ENCODE measurements at regions not wholly inside any gene's neighbourhood (a gene's known extent, or its start where the extent isn't known, plus 50 kb on each side); places are given as distances from the start of the nearest gene placed in this dataset.

GRCh38 chr3:161682715-161683114, 186.1 kb downstream of the OTOL1 start:
- H3K4me3 ChIP-seq (ENCODE audit: low read depth, low read length), result no peak overlapping the region
- no peak for TF ChIP-seq CTCF (IDR thresholded peaks at IDR 0.05; ENCODE audit: control insufficient read depth, extremely low read depth, insufficient read depth)
- DNase-seq (ENCODE audit: low read depth), result no peak

GRCh38 chr3:161689584-161690298, 193.1 kb downstream of the OTOL1 start:
- no peak for DNase-seq (ENCODE audit: low read depth)
- TF ChIP-seq CTCF (IDR thresholded peaks at IDR 0.05; ENCODE audit: control insufficient read depth, extremely low read depth, insufficient read depth), result no peak
- H3K4me3 ChIP-seq (ENCODE audit: low read depth, low read length), result no peak overlapping the region

GRCh38 chr3:161690299-161690620, 193.7 kb downstream of the OTOL1 start:
- no peak for TF ChIP-seq CTCF (IDR thresholded peaks at IDR 0.05; ENCODE audit: control insufficient read depth, extremely low read depth, insufficient read depth)
- no peak overlapping the region for H3K4me3 ChIP-seq (ENCODE audit: low read depth, low read length)
- no peak for DNase-seq (ENCODE audit: low read depth)

- no peak for TF ChIP-seq CTCF (IDR thresholded peaks at IDR 0.05; ENCODE audit: control insufficient read depth, extremely low read depth, insufficient read depth)
- no peak for DNase-seq (ENCODE audit: low read depth)
- H3K4me3 ChIP-seq (ENCODE audit: low read depth, low read length), result no peak overlapping the region
Observed at GRCh38 chr3:161691677-161692076, 195.1 kb downstream of the OTOL1 start.

GRCh38 chr3:161694682-161695564, 198.3 kb downstream of the OTOL1 start:
- no peak for DNase-seq (ENCODE audit: low read depth)
- no peak overlapping the region for H3K4me3 ChIP-seq (ENCODE audit: low read depth, low read length)
- TF ChIP-seq CTCF (IDR thresholded peaks at IDR 0.05; ENCODE audit: control insufficient read depth, extremely low read depth, insufficient read depth), result no peak

GRCh38 chr3:161695811-161696210, 199.2 kb downstream of the OTOL1 start:
- DNase-seq (ENCODE audit: low read depth), result no peak
- no peak overlapping the region for H3K4me3 ChIP-seq (ENCODE audit: low read depth, low read length)
- no peak for TF ChIP-seq CTCF (IDR thresholded peaks at IDR 0.05; ENCODE audit: control insufficient read depth, extremely low read depth, insufficient read depth)

Data from LNCaP clone FGC (cell line).